ENCODE measurements at regions not wholly inside any gene's neighbourhood (a gene's known extent, or its start where the extent isn't known, plus 50 kb on each side); places are given as distances from the start of the nearest gene placed in this dataset.

GRCh38 chr7:34362621-34363020 is 295.4 kb upstream of the NPSR1 start:
- no peak for TF ChIP-seq CTCF (IDR thresholded peaks at IDR 0.05)
- Histone ChIP-seq H3K4me3 (no peak overlapping the region), H3K27me3 (no peaks in the 10 kb centered on the region), H3K27ac (no peak overlapping the region), H3K36me3 (no peaks in the 10 kb centered on the region), H3K9me3 (no peaks in the 10 kb centered on the region), H3K4me1 (no peaks in the 10 kb centered on the region)
- DNase-seq (no peak), ATAC-seq (no peak)
- intact Hi-C loops (cut with DNase I) = no loop called here
- WGBS, 2 donors = 74 to 84% methylated on average over 2 of the region's 2 CpGs

GRCh38 chr7:34364130-34364529 is 293.9 kb upstream of the NPSR1 start:
- Histone ChIP-seq H3K4me3 (no peak overlapping the region), H3K27ac (no peak overlapping the region), H3K4me1 (no peaks in the 10 kb centered on the region), H3K27me3 (no peaks in the 10 kb centered on the region), H3K9me3 (no peaks in the 10 kb centered on the region), H3K36me3 (no peaks in the 10 kb centered on the region)
- 77 to 81% methylated on average over 2 of the region's 2 CpGs for WGBS, 2 donors
- intact Hi-C loops (cut with DNase I) = no loop called here
- TF ChIP-seq CTCF (IDR thresholded peaks at IDR 0.05) = no peak
- ATAC-seq (no peak), DNase-seq (no peak)

- WGBS, 2 donors = 87 to 92% methylated on average over 1 of the region's 1 CpG
- H3K27ac ChIP-seq = no peak overlapping the region
- no peak overlapping the region for H3K4me3 ChIP-seq
- ATAC-seq = no peak
- no peaks in the 10 kb centered on the region for H3K36me3 ChIP-seq
- H3K27me3 ChIP-seq = no peaks in the 10 kb centered on the region
- H3K9me3 ChIP-seq = no peaks in the 10 kb centered on the region
- TF ChIP-seq CTCF (IDR thresholded peaks at IDR 0.05) = no peak
- intact Hi-C loops (cut with DNase I) = no loop called here
- DNase-seq = no peak
- H3K4me1 ChIP-seq = no peaks in the 10 kb centered on the region
Measured at GRCh38 chr7:34365011-34365410, 293.0 kb upstream of the NPSR1 start.

GRCh38 chr7:34365611-34366010 is 292.4 kb upstream of the NPSR1 start:
- Histone ChIP-seq H3K4me3 (no peak overlapping the region), H3K9me3 (no peaks in the 10 kb centered on the region), H3K27ac (no peak overlapping the region), H3K36me3 (no peaks in the 10 kb centered on the region), H3K27me3 (no peaks in the 10 kb centered on the region), H3K4me1 (no peaks in the 10 kb centered on the region)
- DNase-seq = no peak
- no peak for TF ChIP-seq CTCF (IDR thresholded peaks at IDR 0.05)
- 91 to 98% methylated on average over 5 of the region's 5 CpGs for WGBS, 2 donors
- ATAC-seq = no peak
- intact Hi-C loops (cut with DNase I) = no loop called here

- H3K4me1 ChIP-seq = no peaks in the 10 kb centered on the region
- no peak overlapping the region for H3K27ac ChIP-seq
- WGBS, 2 donors = 89 to 91% methylated on average over 4 of the region's 4 CpGs
- ATAC-seq = no peak
- H3K4me3 ChIP-seq = no peak overlapping the region
- H3K27me3 ChIP-seq = no peaks in the 10 kb centered on the region
- H3K9me3 ChIP-seq = no peaks in the 10 kb centered on the region
- H3K36me3 ChIP-seq = no peaks in the 10 kb centered on the region
- no peak for TF ChIP-seq CTCF (IDR thresholded peaks at IDR 0.05)
- intact Hi-C loops (cut with DNase I) = no loop called here
- DNase-seq = no peak
Measured at GRCh38 chr7:34371922-34372321, 286.1 kb upstream of the NPSR1 start.

Measured in heart right ventricle (tissue), 16 donors.